ENCODE measurements at regions not wholly inside any gene's neighbourhood (a gene's known extent, or its start where the extent isn't known, plus 50 kb on each side); places are given as distances from the start of the nearest gene placed in this dataset.

DNA sequence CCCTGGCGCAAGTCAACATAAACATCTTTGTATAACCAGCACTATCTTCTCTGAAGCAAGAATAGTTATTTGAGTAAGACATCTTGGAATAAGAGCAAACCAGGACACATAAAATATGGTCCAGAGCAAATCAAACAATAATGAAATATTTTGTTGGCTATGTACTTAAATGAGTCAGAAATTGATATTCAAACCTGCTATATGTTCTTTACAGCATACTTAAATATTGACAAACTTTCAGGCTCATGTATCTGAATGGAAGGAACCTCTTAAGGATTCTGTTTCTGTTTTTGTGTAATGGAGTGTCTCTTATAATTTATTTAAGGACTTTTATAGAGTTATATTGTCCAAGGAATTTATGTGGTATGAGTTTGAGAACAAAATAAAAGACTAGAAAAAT, 747.3 kb downstream of the EFNA5 start:
- 90% methylated on average over 1 of the region's 1 CpG for WGBS (ENCODE audit: low lambda C conversion rate)

GRCh38 chr5:106921567-106921966, 749.2 kb downstream of the EFNA5 start:
- Histone ChIP-seq H2AFZ (ENCODE audit: low read depth) (no peak overlapping the region), H4K20me1 (ENCODE audit: insufficient read depth) (no peaks in the 10 kb centered on the region), H3K4me3 (ENCODE audit: low read depth in 2 of 2, low read length in 1 of 2) (no peak overlapping the region), H3K27ac (ENCODE audit: low read depth in 2 of 2, low read length in 1 of 2) (no peak overlapping the region), H3K4me2 (no peak overlapping the region), H3F3A (replicated peaks; ENCODE audit: insufficient read depth) (no peaks in the 10 kb centered on the region), H3K36me3 (replicated peaks in 1 of 2; ENCODE audit: control insufficient read depth in 1 of 2, insufficient read depth in 2 of 2, low read length in 1 of 2) (no peaks in the 10 kb centered on the region), H3K9me2 (no peaks in the 10 kb centered on the region), H3K9ac (no peak overlapping the region), H3K79me2 (ENCODE audit: insufficient read depth) (no peaks in the 10 kb centered on the region), H3K9me3 (no peaks in the 10 kb centered on the region), H3K4me1 (ENCODE audit: control insufficient read depth in 1 of 2, insufficient read depth in 2 of 2, low read depth in 1 of 2, low read length in 1 of 2) (no peaks in the 10 kb centered on the region), H3K27me3 (ENCODE audit: insufficient read depth) (no peaks in the 10 kb centered on the region)
- CTCF ChIA-PET: interaction anchor here (1.5 kb wide), 1 partner anchor 9 kb away, joined by 4 read pairs; no protein-coding TSS in a partner anchor
- TF ChIP-seq CHD2 (IDR thresholded peaks at IDR 0.05; ENCODE audit: low read length, partially characterized antibody) (no peak), PBX3 (IDR thresholded peaks at IDR 0.05) (no peak)
- POLR2A ChIA-PET: no interaction called here
- 80% methylated on average over 5 of the region's 5 CpGs for WGBS (ENCODE audit: low lambda C conversion rate)
- no peak for DNase-seq

More for the DNA sequence above, 747.3 kb downstream of the EFNA5 start:
- no peak overlapping the region for H3K9ac ChIP-seq
- H3K4me2 ChIP-seq: no peak overlapping the region
- no peaks in the 10 kb centered on the region for H4K20me1 ChIP-seq (ENCODE audit: insufficient read depth)
- H3K27ac ChIP-seq (ENCODE audit: low read depth in 2 of 2, low read length in 1 of 2): no peak overlapping the region
- no peaks in the 10 kb centered on the region for H3K9me3 ChIP-seq
- H3K79me2 ChIP-seq (ENCODE audit: insufficient read depth): no peaks in the 10 kb centered on the region
- H3K27me3 ChIP-seq (ENCODE audit: insufficient read depth): no peaks in the 10 kb centered on the region
- no peak overlapping the region for H2AFZ ChIP-seq (ENCODE audit: low read depth)
- DNase-seq: no peak
- no peak overlapping the region for H3K4me3 ChIP-seq (ENCODE audit: low read depth in 2 of 2, low read length in 1 of 2)
- H3K36me3 ChIP-seq (replicated peaks in 1 of 2; ENCODE audit: control insufficient read depth in 1 of 2, insufficient read depth in 2 of 2, low read length in 1 of 2): no peaks in the 10 kb centered on the region
- TF ChIP-seq USF1 (IDR thresholded peaks at IDR 0.05; ENCODE audit: borderline replicate concordance, low read depth) (no peak), ZBTB33 (IDR thresholded peaks at IDR 0.05; ENCODE audit: borderline replicate concordance, low read depth) (no peak), FOXM1 (IDR thresholded peaks at IDR 0.05; ENCODE audit: low read depth) (no peak), TAF1 (IDR thresholded peaks at IDR 0.05; ENCODE audit: borderline replicate concordance, low read depth, low read length) (no peak), MEF2A (IDR thresholded peaks at IDR 0.05; ENCODE audit: borderline replicate concordance, low read depth) (no peak)
- TF ChIP-seq, protein P1, sequence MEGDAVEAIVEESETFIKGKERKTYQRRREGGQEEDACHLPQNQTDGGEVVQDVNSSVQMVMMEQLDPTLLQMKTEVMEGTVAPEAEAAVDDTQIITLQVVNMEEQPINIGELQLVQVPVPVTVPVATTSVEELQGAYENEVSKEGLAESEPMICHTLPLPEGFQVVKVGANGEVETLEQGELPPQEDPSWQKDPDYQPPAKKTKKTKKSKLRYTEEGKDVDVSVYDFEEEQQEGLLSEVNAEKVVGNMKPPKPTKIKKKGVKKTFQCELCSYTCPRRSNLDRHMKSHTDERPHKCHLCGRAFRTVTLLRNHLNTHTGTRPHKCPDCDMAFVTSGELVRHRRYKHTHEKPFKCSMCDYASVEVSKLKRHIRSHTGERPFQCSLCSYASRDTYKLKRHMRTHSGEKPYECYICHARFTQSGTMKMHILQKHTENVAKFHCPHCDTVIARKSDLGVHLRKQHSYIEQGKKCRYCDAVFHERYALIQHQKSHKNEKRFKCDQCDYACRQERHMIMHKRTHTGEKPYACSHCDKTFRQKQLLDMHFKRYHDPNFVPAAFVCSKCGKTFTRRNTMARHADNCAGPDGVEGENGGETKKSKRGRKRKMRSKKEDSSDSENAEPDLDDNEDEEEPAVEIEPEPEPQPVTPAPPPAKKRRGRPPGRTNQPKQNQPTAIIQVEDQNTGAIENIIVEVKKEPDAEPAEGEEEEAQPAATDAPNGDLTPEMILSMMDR (IDR thresholded peaks at IDR 0.05): no peak
- ChIA-PET POLR2A (no interaction called here), CTCF (no interaction called here)
- no peaks in the 10 kb centered on the region for H3F3A ChIP-seq (replicated peaks; ENCODE audit: insufficient read depth)
- H3K9me2 ChIP-seq: no peaks in the 10 kb centered on the region
- H3K4me1 ChIP-seq (ENCODE audit: control insufficient read depth in 1 of 2, insufficient read depth in 2 of 2, low read depth in 1 of 2, low read length in 1 of 2): no peaks in the 10 kb centered on the region
